ENCODE measurements at regions not wholly inside any gene's neighbourhood (a gene's known extent, or its start where the extent isn't known, plus 50 kb on each side); places are given as distances from the start of the nearest gene placed in this dataset.
A peak's percentile ranks its signal among the peaks of the same experiment; 100 is the strongest.

DNA sequence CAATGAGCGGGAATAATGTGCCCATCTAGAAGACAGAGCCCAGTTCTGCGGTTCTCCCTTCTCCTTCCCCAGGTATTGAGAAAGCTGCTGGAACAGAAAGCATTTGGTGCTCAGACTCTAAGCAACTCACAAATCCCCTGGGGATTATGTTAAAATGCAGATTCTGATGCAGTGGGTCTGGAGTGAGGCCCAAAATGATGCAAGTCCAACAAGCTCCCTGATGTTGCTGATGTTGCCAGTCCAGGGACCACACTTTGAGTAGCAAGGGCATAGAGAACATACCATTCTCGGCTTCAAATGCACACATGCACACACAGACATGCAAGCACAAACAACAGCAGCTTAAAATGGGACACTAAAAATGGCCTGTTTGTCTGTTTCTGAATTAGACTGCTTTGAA lies 274.8 kb upstream of the NCKAP5 start:
- 91% methylated on average over 3 of the region's 3 CpGs for WGBS
- Histone ChIP-seq H3K4me3 (ENCODE audit: low read length) (no peak overlapping the region), H3K4me1 (ENCODE audit: control insufficient read depth, insufficient read depth, low read length) (peaks cover 4% of the 10 kb centered on the region), H3K27ac (ENCODE audit: low read length) (no peak overlapping the region), H3K9me3 (ENCODE audit: control insufficient read depth, low read length) (no peaks in the 10 kb centered on the region), H3K27me3 (ENCODE audit: control insufficient read depth, insufficient read depth) (no peaks in the 10 kb centered on the region)
- DNase-seq (no peak), ATAC-seq (no peak)
- intact Hi-C loops (cut with DNase I) = loop anchor here in 1 of 4 donors (10.0 kb wide), 1 partner anchor 1298 kb away; no protein-coding TSS in a partner anchor

DNA sequence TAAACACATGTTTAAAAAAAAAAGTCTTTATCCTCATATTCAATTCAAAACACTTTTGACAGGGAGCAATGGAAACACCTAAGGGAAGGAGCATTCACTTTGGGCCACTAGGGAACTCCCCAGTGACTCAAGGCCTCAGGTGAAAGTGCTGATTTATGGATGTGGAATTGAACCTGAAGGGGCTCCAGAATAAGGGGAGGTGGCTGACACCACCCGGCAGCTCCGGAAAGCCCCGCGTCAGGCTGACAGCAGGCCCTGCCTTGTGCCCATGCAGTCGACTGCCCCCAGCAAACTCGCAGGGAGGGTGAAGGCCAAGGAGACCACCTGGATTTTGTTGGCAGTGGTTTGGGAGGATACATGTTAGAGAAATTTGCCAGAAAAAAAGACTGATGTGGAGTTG lies 275.3 kb upstream of the NCKAP5 start:
- Histone ChIP-seq H3K4me3 (ENCODE audit: low read length) (no peak overlapping the region), H3K27me3 (ENCODE audit: control insufficient read depth, insufficient read depth) (no peaks in the 10 kb centered on the region), H3K4me1 (ENCODE audit: control insufficient read depth, insufficient read depth, low read length) (peaks cover 4% of the 10 kb centered on the region), H3K9me3 (ENCODE audit: control insufficient read depth, low read length) (no peaks in the 10 kb centered on the region), H3K27ac (ENCODE audit: low read length) (no peak overlapping the region)
- DNase-seq (no peak), ATAC-seq (no peak)
- intact Hi-C loops (cut with DNase I) = loop anchor here in 1 of 4 donors (10.0 kb wide), 1 partner anchor 1299 kb away; no protein-coding TSS in a partner anchor
- 91% methylated on average over 6 of the region's 6 CpGs for WGBS

DNA sequence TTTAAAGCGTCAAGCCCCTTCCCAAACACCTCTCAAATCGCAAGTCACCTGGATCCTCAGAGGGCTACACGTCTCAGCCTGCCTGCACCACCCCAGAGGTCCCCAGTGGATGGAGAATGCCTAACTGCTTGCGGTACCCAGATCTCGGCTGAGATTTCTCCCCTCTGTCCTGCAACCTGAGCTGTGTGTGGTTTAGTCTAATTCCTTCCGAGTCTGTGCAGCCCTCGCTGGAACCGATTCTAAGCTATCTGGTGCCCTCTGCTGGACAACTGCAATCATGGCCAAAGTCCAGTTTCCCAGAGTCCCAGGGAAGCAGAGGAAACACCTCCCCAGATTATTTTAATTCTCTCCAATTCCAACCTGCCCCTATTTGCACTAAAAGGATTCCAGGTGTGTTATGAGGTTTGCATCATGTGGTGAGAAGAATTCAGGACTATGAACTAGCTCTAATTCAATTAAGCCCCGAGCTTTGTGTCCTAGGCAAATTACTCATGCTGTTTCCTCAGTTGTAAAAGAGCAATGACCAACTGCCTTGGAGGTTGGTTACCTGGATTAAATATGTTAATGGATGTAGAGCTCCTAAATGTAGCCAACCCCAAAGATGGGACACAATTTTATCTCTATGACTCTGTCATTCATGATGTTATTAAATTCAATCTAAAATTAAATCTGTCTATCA lies 276.1 kb upstream of the NCKAP5 start:
- Histone ChIP-seq H3K27ac (ENCODE audit: low read length) (no peak overlapping the region), H3K4me3 (ENCODE audit: low read length) (no peak overlapping the region), H3K9me3 (ENCODE audit: control insufficient read depth, low read length) (no peaks in the 10 kb centered on the region), H3K4me1 (ENCODE audit: control insufficient read depth, insufficient read depth, low read length) (peaks cover 4% of the 10 kb centered on the region), H3K27me3 (ENCODE audit: control insufficient read depth, insufficient read depth) (no peaks in the 10 kb centered on the region)
- ATAC-seq (peak; percentile 74 to 76), DNase-seq (peak; percentile 46 to 79 (median 66))
- 31% methylated on average over 9 of the region's 9 CpGs for WGBS
- intact Hi-C loops (cut with DNase I) = loop anchor here in 1 of 4 donors (10.0 kb wide), 1 partner anchor 1300 kb away; no protein-coding TSS in a partner anchor

DNA sequence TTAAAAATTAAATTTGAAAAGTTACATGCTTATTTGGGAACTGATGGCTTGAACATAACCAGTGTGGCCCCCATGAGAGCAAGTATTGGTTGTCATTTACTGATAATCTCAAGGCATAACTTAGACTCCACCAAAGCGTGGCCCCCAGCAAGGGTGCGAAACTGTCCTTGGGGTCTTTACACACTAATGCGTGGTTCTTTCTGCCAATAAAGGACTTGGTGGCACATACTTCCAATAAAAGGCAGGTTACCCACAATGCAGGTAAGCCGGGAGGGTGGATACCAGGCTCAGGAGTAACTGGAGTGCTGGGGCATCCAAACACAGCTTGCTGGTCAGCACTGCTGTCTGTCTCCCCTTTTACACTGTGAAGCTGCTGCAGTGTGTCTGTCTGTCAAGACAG lies 278.2 kb upstream of the NCKAP5 start:
- Histone ChIP-seq H3K27me3 (ENCODE audit: control insufficient read depth, insufficient read depth) (no peaks in the 10 kb centered on the region), H3K4me1 (ENCODE audit: control insufficient read depth, insufficient read depth, low read length) (peaks cover 2% of the 10 kb centered on the region), H3K4me3 (ENCODE audit: low read length) (no peak overlapping the region), H3K9me3 (ENCODE audit: control insufficient read depth, low read length) (no peaks in the 10 kb centered on the region), H3K27ac (ENCODE audit: low read length) (no peak overlapping the region)
- ATAC-seq (no peak), DNase-seq (no peak)
- intact Hi-C loops (cut with DNase I) = loop anchor here in 3 of 4 donors (5.0 to 10.0 kb wide), 2 partner anchors 1299 to 1302 kb away; no protein-coding TSS in a partner anchor
- WGBS = 93% methylated on average over 4 of the region's 4 CpGs

DNA sequence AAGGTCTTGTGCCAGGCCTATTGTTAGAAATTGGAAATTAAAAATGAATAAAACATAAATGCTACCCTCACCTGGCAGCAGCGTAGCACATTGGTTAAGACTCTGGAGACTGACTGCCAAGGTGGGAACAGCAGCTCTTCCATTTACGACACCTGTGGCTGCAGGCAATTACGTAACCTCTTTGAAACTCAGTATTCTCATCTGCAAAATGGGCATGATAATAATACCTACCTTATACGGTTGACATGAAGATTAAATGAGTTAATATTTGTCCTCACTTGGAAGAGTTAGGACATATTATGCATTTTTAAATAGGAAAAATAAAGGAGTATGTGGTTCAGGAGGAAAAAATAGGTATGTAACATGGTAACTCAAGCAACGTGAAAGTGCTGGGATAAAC lies 279.3 kb upstream of the NCKAP5 start:
- no peaks in the 10 kb centered on the region for H3K9me3 ChIP-seq (ENCODE audit: control insufficient read depth, low read length)
- no peak overlapping the region for H3K27ac ChIP-seq (ENCODE audit: low read length)
- intact Hi-C loops (cut with DNase I) = loop anchor here in 3 of 4 donors (5.0 to 10.0 kb wide), 2 partner anchors 1300 to 1303 kb away; no protein-coding TSS in a partner anchor
- ATAC-seq (no peak), DNase-seq (no peak)
- H3K4me3 ChIP-seq (ENCODE audit: low read length) = no peak overlapping the region
- WGBS = 93% methylated on average over 5 of the region's 5 CpGs
- no peaks in the 10 kb centered on the region for H3K4me1 ChIP-seq (ENCODE audit: control insufficient read depth, insufficient read depth, low read length)
- no peaks in the 10 kb centered on the region for H3K27me3 ChIP-seq (ENCODE audit: control insufficient read depth, insufficient read depth)

DNA sequence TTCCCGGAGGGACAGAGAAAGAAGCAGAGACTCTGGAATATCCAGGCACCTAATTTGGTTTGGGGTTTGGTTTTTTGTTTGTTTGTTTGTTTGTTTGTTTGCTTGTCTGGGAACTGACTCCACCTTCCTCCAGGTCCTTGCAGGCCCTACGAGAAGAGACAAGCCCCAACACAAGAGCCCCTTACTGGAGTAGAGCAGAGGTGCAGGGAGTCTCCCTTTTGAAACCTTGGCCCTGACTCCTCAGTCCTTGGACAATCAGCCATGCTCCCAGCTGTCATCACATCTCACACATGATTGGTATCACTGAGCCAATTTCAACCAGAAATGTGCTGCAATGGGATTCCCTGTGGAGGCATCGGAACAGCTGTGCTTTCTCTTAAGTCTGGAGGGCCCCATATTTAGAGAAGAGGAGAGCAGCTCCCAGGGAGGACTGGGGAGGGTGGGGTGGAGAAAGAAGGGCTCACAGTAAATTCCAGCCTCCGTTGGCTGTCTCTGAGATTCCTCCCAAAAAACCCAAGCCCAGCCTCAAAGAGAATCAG lies 279.9 kb upstream of the NCKAP5 start:
- Histone ChIP-seq H3K9me3 (ENCODE audit: control insufficient read depth, low read length) (no peaks in the 10 kb centered on the region), H3K4me3 (ENCODE audit: low read length) (no peak overlapping the region), H3K4me1 (ENCODE audit: control insufficient read depth, insufficient read depth, low read length) (no peaks in the 10 kb centered on the region), H3K27ac (ENCODE audit: low read length) (no peak overlapping the region), H3K27me3 (ENCODE audit: control insufficient read depth, insufficient read depth) (no peaks in the 10 kb centered on the region)
- DNase-seq = no peak
- 71% methylated on average over 4 of the region's 4 CpGs for WGBS
- intact Hi-C loops (cut with DNase I) = loop anchor here in 3 of 4 donors (5.0 to 10.0 kb wide), 2 partner anchors 1301 to 1303 kb away; no protein-coding TSS in a partner anchor
- no peak for ATAC-seq

DNA sequence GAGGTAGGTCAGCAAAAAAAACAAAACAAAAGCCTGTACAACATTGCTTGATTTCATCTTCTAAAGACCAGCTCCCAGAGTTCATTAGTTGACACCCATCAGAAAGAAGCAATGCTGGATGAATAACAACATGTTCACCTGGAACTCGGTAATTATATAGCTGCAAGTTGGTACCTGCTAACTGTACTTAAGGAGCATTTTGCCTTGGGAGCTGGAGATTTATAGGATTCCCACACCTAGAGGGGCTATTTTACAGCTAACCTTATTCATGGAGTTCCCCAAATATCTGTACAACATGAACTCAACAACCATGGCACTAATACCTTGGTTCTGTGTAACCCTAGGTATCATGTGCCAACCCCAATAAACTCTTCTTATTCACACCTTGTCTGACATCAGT lies 281.1 kb upstream of the NCKAP5 start:
- DNase-seq (no peak), ATAC-seq (no peak)
- H3K9me3 ChIP-seq (ENCODE audit: control insufficient read depth, low read length) = no peaks in the 10 kb centered on the region
- H3K27ac ChIP-seq (ENCODE audit: low read length) = no peak overlapping the region
- no peaks in the 10 kb centered on the region for H3K27me3 ChIP-seq (ENCODE audit: control insufficient read depth, insufficient read depth)
- WGBS = 92% methylated on average over 1 of the region's 1 CpG
- H3K4me3 ChIP-seq (ENCODE audit: low read length) = no peak overlapping the region
- intact Hi-C loops (cut with DNase I) = loop anchor here in 3 of 4 donors (5.0 to 10.0 kb wide), 2 partner anchors 1302 to 1305 kb away; no protein-coding TSS in a partner anchor
- no peaks in the 10 kb centered on the region for H3K4me1 ChIP-seq (ENCODE audit: control insufficient read depth, insufficient read depth, low read length)

DNA sequence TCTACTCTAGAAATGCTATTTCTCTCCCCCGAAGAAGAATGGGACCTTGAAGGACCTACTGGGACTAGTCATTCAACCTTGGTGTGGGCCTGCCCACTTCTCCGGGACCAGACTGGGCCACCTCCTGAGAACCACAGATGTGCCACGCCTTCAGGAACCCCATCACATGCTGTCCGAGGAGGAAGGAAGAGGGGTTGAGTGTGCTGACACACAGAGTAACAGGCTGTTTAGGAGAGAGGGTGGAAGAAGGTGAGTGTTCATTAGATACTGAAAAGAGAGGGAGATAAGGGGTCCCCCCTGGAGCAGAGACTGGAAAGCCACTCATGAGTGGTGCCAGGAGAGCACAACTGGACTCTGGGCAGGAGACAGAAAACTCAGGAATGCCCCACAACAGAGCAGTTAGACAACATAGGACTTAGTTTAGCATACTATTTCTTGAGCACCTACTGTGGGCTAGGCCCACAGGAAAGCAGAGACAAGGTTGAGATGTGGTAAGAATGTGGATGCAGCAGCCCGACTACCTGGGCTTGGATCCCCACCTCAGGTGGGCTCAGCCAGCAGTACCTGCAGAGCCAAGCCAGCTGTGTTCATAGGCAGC lies 286.4 kb upstream of the NCKAP5 start:
- intact Hi-C loops (cut with DNase I) = no loop called here
- WGBS = 85% methylated on average over 5 of the region's 5 CpGs

DNA sequence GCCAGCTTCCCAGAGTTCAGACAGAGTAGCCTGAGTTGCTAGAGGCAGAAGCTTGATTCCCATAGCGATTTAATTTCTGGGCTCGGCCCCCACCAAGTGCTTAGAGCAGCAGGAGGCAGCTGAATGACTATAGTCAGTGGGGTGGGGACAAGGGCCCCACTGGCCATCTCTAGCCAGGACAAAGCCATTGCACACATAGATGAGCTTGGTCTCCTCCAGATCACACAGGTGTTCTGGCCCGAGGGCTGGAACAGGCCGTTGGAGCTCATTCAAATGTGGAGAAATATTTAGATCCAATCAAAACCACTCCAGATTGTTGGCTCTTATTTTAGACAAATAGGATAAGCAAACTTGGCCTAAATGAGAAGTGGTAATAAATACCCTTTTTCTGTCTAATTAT lies 287.3 kb upstream of the NCKAP5 start:
- intact Hi-C loops (cut with DNase I) = no loop called here
- Histone ChIP-seq H3K4me3 (ENCODE audit: low read length) (no peak overlapping the region), H3K27me3 (ENCODE audit: control insufficient read depth, insufficient read depth) (no peaks in the 10 kb centered on the region), H3K9me3 (ENCODE audit: control insufficient read depth, low read length) (no peaks in the 10 kb centered on the region), H3K27ac (ENCODE audit: low read length) (no peak overlapping the region), H3K4me1 (ENCODE audit: control insufficient read depth, insufficient read depth, low read length) (no peaks in the 10 kb centered on the region)
- ATAC-seq (no peak), DNase-seq (no peak)
- WGBS = 66% methylated on average over 4 of the region's 4 CpGs

More for the DNA sequence above, 286.4 kb upstream of the NCKAP5 start:
- no peaks in the 10 kb centered on the region for H3K27me3 ChIP-seq (ENCODE audit: control insufficient read depth, insufficient read depth)
- no peaks in the 10 kb centered on the region for H3K4me1 ChIP-seq (ENCODE audit: control insufficient read depth, insufficient read depth, low read length)
- no peak for DNase-seq
- no peak for ATAC-seq
- no peaks in the 10 kb centered on the region for H3K9me3 ChIP-seq (ENCODE audit: control insufficient read depth, low read length)
- no peak overlapping the region for H3K4me3 ChIP-seq (ENCODE audit: low read length)
- H3K27ac ChIP-seq (ENCODE audit: low read length) = no peak overlapping the region

DNA sequence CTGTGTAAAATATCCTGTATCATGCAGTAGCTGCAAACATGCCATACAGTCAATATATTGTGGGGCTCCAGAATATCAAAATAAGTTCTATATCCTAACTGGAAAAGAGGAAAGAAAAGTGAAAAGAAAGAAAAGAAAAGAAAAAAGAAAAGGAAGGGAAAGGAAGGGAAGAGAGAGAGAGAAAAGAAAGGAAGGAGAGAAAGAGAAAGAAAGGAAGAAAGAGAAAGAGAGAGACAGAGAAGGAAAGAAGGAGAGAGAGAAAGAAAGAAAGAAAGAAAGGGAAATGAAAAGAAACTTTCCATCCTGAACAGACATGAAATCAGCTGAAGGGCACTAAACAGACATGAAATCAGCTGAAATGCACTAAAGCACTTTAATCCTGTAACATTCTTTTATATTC lies 288.4 kb upstream of the NCKAP5 start:
- Histone ChIP-seq H3K27me3 (ENCODE audit: control insufficient read depth, insufficient read depth) (no peaks in the 10 kb centered on the region), H3K9me3 (ENCODE audit: control insufficient read depth, low read length) (no peaks in the 10 kb centered on the region), H3K4me3 (ENCODE audit: low read length) (no peak overlapping the region), H3K27ac (ENCODE audit: low read length) (no peak overlapping the region), H3K4me1 (ENCODE audit: control insufficient read depth, insufficient read depth, low read length) (no peaks in the 10 kb centered on the region)
- no peak for DNase-seq
- intact Hi-C loops (cut with DNase I) = no loop called here
- ATAC-seq = no peak

DNA sequence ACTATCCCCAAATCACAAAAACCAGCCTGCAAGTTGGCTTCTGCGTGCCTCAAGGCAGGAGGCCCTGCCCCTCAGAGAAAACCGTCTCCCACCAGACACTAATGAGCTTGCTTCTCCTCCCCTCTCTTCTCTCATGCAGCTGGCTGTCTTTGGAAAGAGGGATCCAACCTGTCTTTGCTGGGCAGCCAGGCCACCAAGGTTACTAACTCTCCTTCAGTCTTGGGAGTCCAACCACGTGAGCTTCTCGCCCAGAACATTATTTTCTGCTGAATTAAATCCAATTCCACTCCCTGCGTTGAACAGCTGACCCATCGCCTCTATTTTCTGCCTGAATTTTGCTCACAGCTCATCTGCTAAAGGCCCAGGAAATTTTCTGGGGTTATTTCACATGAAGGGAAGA lies 291.3 kb upstream of the NCKAP5 start:
- ATAC-seq (no peak), DNase-seq (no peak)
- intact Hi-C loops (cut with DNase I) = no loop called here
- H3K4me1 ChIP-seq (ENCODE audit: control insufficient read depth, insufficient read depth, low read length) = no peaks in the 10 kb centered on the region
- WGBS = 70% methylated on average over 6 of the region's 6 CpGs
- H3K27me3 ChIP-seq (ENCODE audit: control insufficient read depth, insufficient read depth) = no peaks in the 10 kb centered on the region
- no peaks in the 10 kb centered on the region for H3K9me3 ChIP-seq (ENCODE audit: control insufficient read depth, low read length)
- H3K4me3 ChIP-seq (ENCODE audit: low read length) = no peak overlapping the region
- H3K27ac ChIP-seq (ENCODE audit: low read length) = no peak overlapping the region

Data from right cardiac atrium (tissue), 5 donors.